Neutrophil (primary cell): ENCODE measurements at regions not wholly inside any gene's neighbourhood (a gene's known extent, or its start where the extent isn't known, plus 50 kb on each side); places are given as distances from the start of the nearest gene placed in this dataset.

ENCODE experiments used
- H3K27ac ChIP-seq: fragments of 200-600 bp; sonication (generic); 2 replicates; pipeline ENCODE4 v1.5.1; 2016; ENCODE audit warnings: mild to moderate bottlenecking, moderate library complexity
- H3K27me3 ChIP-seq: fragments of 200-600 bp; sonication (generic); 2 replicates; pipeline ENCODE4 v1.6.0; 2016; ENCODE audit warnings: mild to moderate bottlenecking
- H3K36me3 ChIP-seq: fragments of 200-600 bp; sonication (generic); 2 replicates; pipeline ENCODE4 v1.5.1; 2017
- H3K4me1 ChIP-seq, 2 experiments: fragments of 200-600 bp in 1 of 2; sonication (generic) in 1 of 2; 1 replicate in 1 of 2; 2 replicates in 1 of 2; pipeline versions ENCODE4 v1.5.1 to v1.6.1; 2013 to 2016; ENCODE audit warnings: low read depth in 1 of 2, low read length in 1 of 2, mild to moderate bottlenecking in 1 of 2, moderate library complexity in 1 of 2; ENCODE audit not compliant: control insufficient read depth in 1 of 2, insufficient read depth in 1 of 2
- H3K4me3 ChIP-seq, 2 experiments: fragments of 200-600 bp in 1 of 2; sonication (generic) in 1 of 2; 1 replicate in 1 of 2; 2 replicates in 1 of 2; pipeline ENCODE4 v1.5.1; 2013 to 2016; ENCODE audit warnings: low read depth in 1 of 2, low read length in 1 of 2, mild to moderate bottlenecking in 1 of 2, moderate library complexity in 1 of 2
- H3K9me3 ChIP-seq: fragments of 200-600 bp; sonication (generic); 2 replicates; pipeline ENCODE4 v1.5.1; 2016
- CTCF ChIP-seq: fragments of 200-600 bp; sonication (generic); IDR thresholded peaks from 2 replicates; pipeline ENCODE4 v1.5.1; 2016; ENCODE audit warnings: antibody characterized with exemption

- no peaks in the 10 kb centered on the region for H3K9me3 ChIP-seq
- H3K4me3 ChIP-seq = no peak overlapping the region
- no peaks in the 10 kb centered on the region for H3K4me1 ChIP-seq
- H3K27me3 ChIP-seq = no peaks in the 10 kb centered on the region
- no peaks in the 10 kb centered on the region for H3K36me3 ChIP-seq
- no peak for TF ChIP-seq CTCF
- H3K27ac ChIP-seq = no peak overlapping the region
Measured at GRCh38 chr1:57874418-57874877, 450.6 kb upstream of the DAB1 start.

- Histone ChIP-seq H3K4me3 (no peak overlapping the region), H3K27me3 (no peaks in the 10 kb centered on the region)
- TF ChIP-seq CTCF = no peak
Measured at GRCh38 chr1:57872913-57873312, 449.1 kb upstream of the DAB1 start.

GRCh38 chr1:57868908-57869307, 445.0 kb upstream of the DAB1 start:
- no peaks in the 10 kb centered on the region for H3K4me1 ChIP-seq
- no peaks in the 10 kb centered on the region for H3K9me3 ChIP-seq
- no peak overlapping the region for H3K4me3 ChIP-seq
- H3K36me3 ChIP-seq = no peaks in the 10 kb centered on the region
- H3K27ac ChIP-seq = no peak overlapping the region
- H3K27me3 ChIP-seq = no peaks in the 10 kb centered on the region
- no peak for TF ChIP-seq CTCF

More at GRCh38 chr1:57872913-57873312, 449.1 kb upstream of the DAB1 start:
- H3K27ac ChIP-seq = no peak overlapping the region
- H3K9me3 ChIP-seq = no peaks in the 10 kb centered on the region
- no peaks in the 10 kb centered on the region for H3K4me1 ChIP-seq
- H3K36me3 ChIP-seq = no peaks in the 10 kb centered on the region

- H3K4me3 ChIP-seq = no peak overlapping the region
- no peaks in the 10 kb centered on the region for H3K36me3 ChIP-seq
- no peaks in the 10 kb centered on the region for H3K4me1 ChIP-seq
- no peaks in the 10 kb centered on the region for H3K9me3 ChIP-seq
- TF ChIP-seq CTCF = no peak
- no peak overlapping the region for H3K27ac ChIP-seq
- no peaks in the 10 kb centered on the region for H3K27me3 ChIP-seq
Measured at GRCh38 chr1:57868239-57868638, 444.4 kb upstream of the DAB1 start.

GRCh38 chr1:57866998-57867397, 443.1 kb upstream of the DAB1 start:
- H3K27me3 ChIP-seq = no peaks in the 10 kb centered on the region
- no peaks in the 10 kb centered on the region for H3K4me1 ChIP-seq
- no peak overlapping the region for H3K4me3 ChIP-seq
- H3K36me3 ChIP-seq = no peaks in the 10 kb centered on the region
- no peaks in the 10 kb centered on the region for H3K9me3 ChIP-seq
- H3K27ac ChIP-seq = no peak overlapping the region
- TF ChIP-seq CTCF = no peak
